Right cardiac atrium (tissue), 5 donors: ENCODE measurements at regions not wholly inside any gene's neighbourhood (a gene's known extent, or its start where the extent isn't known, plus 50 kb on each side); places are given as distances from the start of the nearest gene placed in this dataset.

Experiments used
- ATAC-seq, 2 donors: fragments of 200-7000 bp; cut with Tn5 transposase; one replicate each; pipeline versions ENCODE4 v1.8.0 to v1.9.1; 2020; ENCODE audit warnings: moderate library complexity in 2 of 2, mild to moderate bottlenecking in 1 of 2
- DNase-seq, 3 donors: peaks; one replicate each; pipeline ENCODE4 v3.0.0-alpha.2; 2020
- H3K27ac ChIP-seq: one replicate; pipeline ENCODE4 v1.5.1; 2013; ENCODE audit warnings: mild to moderate bottlenecking, low read length, control low read depth, moderate library complexity
- H3K27me3 ChIP-seq: one replicate; pipeline ENCODE4 v1.6.1; 2013; ENCODE audit not compliant: control insufficient read depth, insufficient read depth
- H3K4me1 ChIP-seq: one replicate; pipeline ENCODE4 v1.6.1; 2013; ENCODE audit warnings: low read length; ENCODE audit not compliant: control insufficient read depth, insufficient read depth
- H3K4me3 ChIP-seq: one replicate; pipeline ENCODE4 v1.5.1; 2013; ENCODE audit warnings: low read length, control low read depth
- H3K9me3 ChIP-seq: one replicate; pipeline ENCODE4 v1.6.1; 2013; ENCODE audit warnings: low read length; ENCODE audit not compliant: control insufficient read depth
- WGBS: extraction: QIAGEN DNeasy Blood & Tissue Kit; methylation state at CpG from one replicate; pipeline ENCODE4 v1.1.7; 2013; 5-methylcytosine and 5-hydroxymethylcytosine counted together
- intact Hi-C, 4 donors: fragments of 100-400 bp; cut with DNase I; formaldehyde crosslinking; loops; one replicate each; pipeline versions ENCODE4 v1.11.0 to v1.14.0; 2022 to 2023
- donor health status: healthy with polysubstance abuse.
- donor health status: DM: no; HTN: yes; CAD: no.
- donor health status: DM: no; HTN: no; CAD: no.
- donor health status: DM: no; HTN: yes; CAD: no; lungs with severe emphysema.
- donor health status: DM: yes; HTN: yes; CAD: no.

DNA sequence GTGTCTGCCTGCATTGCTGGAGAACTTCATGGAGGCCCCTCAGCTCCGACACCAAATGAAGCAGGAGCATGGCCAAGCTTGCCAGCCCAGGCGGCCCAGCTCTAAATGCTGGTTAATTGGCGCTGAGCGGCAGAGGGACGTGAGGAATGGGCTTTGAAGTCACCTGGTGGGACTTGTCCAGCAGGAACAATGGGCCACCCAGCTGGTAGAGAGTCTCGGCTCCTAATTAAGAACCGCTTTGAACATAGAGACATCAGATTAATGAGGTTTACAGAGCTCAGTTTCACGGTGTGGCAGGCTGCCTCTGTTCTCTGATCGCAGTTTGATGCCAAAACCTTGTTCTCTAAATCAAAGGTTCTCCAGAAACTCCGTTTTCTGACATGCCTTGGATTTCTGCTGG is 77.5 kb upstream of the LINGO1 start:
- no peaks in the 10 kb centered on the region for H3K27me3 ChIP-seq
- intact Hi-C loops = loop anchor here in 1 of 4 donors (10.0 kb wide), 1 partner anchor 75 kb away; no protein-coding TSS in a partner anchor
- ATAC-seq (no peak), DNase-seq (no peak)
- H3K4me3 ChIP-seq = no peak overlapping the region
- WGBS = 75% methylated on average over 10 of the region's 10 CpGs
- no peaks in the 10 kb centered on the region for H3K4me1 ChIP-seq
- no peaks in the 10 kb centered on the region for H3K9me3 ChIP-seq
- H3K27ac ChIP-seq = no peak overlapping the region

DNA sequence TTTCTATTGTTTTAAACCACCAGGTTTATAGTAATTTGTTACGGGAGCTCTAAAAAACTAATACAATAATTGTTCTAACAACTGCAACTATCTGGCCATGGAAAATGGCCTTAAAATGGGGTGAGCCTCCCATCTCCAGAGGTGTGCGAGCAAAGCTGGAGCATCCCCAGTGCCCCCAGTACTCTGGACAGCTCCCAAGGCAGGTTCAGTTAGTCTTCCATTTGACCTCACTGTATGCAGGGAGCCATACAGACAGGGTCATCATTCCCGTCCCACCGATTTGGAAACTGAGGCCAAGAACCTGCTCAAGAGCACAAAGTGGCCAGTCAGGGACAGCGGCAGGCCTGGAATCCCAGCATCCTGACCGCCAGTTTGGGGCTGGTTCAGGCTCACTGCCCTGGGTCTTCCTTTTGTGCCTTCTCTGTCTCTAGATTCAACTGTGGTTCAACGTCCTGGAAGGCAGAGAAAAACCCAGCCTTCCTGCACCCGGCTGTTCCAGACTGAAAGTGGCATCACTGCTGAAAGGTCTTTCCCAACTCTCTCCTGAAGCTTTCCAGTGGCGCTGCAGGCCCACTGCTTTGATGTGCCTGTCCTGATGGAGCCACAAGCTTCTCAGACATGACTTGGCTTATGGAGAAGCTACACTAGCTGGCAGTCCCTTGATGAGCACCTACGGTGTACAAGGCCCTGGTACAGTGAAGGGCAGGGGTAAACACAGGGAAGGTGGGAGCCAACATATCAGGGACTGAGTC is 76.6 kb upstream of the LINGO1 start:
- no peaks in the 10 kb centered on the region for H3K4me1 ChIP-seq
- intact Hi-C loops = no loop called here
- 74% methylated on average over 10 of the region's 10 CpGs for WGBS
- H3K27ac ChIP-seq = no peak overlapping the region
- no peaks in the 10 kb centered on the region for H3K27me3 ChIP-seq
- DNase-seq (peak in 1 of 3 donors; percentile 11), ATAC-seq (no peak)
- no peak overlapping the region for H3K4me3 ChIP-seq
- no peaks in the 10 kb centered on the region for H3K9me3 ChIP-seq

DNA sequence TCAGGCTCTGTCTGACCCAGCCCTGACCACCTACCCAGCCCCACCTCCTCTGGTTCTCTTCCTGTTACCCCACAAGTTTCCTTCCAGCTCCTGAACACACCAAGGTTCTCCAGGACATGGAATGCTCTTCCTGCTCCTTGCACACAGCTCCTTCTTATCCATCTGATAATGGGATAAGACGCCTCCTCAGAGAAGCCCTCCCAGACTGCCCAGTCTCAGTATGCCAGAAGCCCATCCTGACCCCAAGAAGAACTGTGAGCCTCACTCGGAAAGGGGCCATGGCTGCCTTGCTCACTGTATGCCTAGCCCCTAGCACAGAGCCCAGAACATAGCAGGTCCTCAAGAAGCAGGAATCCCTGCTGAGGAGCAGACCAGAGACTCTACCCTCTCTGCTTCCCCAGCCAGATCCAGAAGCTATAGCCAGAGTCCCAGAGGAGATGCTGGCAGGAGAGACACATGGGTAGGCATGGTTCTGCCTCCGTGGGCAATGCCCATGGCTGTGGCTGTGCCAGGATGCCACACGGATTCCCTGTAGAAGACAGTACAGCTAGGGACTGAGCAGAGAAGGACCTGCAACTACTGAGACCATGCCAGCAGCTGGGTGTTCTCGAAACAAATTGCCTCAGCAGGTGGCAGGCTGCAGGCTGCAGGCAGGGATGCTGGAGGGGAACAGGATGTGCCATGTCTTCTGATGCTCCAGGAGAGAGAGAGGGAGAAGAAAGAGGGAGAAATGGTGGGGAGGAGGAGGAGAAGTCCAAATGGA is 74.0 kb upstream of the LINGO1 start:
- intact Hi-C loops = no loop called here
- WGBS = 62% methylated on average over 5 of the region's 5 CpGs
- ATAC-seq (no peak), DNase-seq (no peak)
- H3K27me3 ChIP-seq = no peaks in the 10 kb centered on the region
- H3K27ac ChIP-seq = no peak overlapping the region
- H3K4me1 ChIP-seq = no peaks in the 10 kb centered on the region
- no peaks in the 10 kb centered on the region for H3K9me3 ChIP-seq
- H3K4me3 ChIP-seq = no peak overlapping the region

DNA sequence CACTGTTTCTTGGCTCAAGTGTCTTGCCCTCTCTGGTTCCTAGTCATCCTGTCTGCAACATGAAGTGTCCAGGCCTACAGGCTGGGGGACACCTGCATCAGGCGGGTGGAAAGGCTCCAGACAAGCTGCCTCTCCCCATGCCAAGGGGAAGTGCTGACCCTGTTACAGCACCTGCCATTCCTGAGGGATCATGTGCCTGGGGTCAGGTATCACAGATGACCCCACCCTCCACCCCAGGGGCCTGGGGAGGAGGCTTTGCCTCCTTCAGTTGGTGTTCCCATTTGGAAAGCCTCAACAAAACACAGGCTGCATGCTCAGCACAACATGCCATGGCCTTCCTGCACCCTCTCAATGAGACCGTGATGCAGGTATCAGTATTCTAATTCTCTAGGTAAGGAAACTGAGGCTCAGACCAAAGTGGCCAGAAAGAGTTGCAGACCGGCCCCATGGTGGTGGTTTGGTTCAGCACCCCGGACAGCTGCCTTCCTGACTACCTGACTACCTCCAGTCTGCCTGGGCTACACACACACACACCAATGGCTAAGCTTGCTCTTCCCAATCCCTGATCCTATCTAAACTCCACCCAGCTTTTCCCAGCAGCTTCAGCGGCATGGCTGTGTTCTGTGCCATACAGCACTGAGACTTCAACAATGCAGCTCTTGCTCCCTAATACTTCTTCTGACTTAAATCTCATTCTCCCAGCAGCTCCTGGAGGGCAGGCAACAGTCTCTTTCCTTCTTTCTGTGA is 69.7 kb upstream of the LINGO1 start:
- intact Hi-C loops = no loop called here
- Histone ChIP-seq H3K9me3 (no peaks in the 10 kb centered on the region), H3K4me1 (no peaks in the 10 kb centered on the region), H3K27ac (no peak overlapping the region), H3K4me3 (no peak overlapping the region), H3K27me3 (no peaks in the 10 kb centered on the region)
- WGBS = 28% methylated on average over 5 of the region's 5 CpGs
- ATAC-seq (no peak), DNase-seq (no peak)

DNA sequence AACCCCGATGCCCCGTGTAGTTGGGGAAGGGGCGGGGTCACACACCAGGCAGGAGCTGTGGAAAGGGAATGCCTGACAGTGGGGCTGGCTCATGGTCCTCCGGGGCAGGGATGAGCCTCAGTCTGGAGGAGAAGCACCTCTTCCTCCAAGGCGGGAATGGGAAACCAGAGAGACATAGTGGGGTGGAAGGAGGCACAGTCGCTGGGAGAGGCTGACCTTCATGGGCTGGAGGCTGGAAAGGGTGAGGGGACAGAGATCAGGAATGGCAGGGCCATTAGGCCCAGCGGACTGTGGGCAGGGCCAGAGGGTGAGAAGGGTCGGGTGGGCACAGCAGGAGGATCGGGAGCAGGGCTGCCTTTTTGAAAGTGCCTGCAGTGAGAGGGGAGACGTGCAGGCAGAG is 65.8 kb upstream of the LINGO1 start:
- no peak for ATAC-seq
- Histone ChIP-seq H3K27me3 (no peaks in the 10 kb centered on the region), H3K4me3 (no peak overlapping the region), H3K9me3 (no peaks in the 10 kb centered on the region), H3K27ac (no peak overlapping the region), H3K4me1 (no peaks in the 10 kb centered on the region)
- no peak for DNase-seq
- WGBS = 60% methylated on average over 10 of the region's 10 CpGs
- intact Hi-C loops = no loop called here

DNA sequence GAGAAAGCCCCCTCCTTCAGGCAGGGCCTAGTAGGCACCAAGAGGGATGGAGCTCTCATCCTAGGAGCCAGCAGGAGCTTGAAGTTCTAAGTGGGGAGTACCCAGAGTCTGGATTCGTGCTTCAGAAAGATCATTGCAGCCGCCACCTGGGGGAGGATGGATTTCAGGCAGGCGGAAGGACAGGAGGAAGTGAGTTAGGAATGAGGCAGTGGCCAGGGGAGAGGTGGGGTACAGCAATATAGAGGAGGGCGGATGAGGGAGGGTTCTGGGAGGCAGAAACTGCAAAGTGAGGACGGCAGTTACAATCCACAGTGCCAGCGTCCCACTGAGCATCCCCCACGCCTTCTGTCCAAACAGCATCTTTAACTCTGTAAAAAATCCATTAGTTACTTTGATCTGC is 65.2 kb upstream of the LINGO1 start:
- WGBS = 46% methylated on average over 7 of the region's 7 CpGs
- ATAC-seq (no peak), DNase-seq (no peak)
- H3K27me3 ChIP-seq = no peaks in the 10 kb centered on the region
- H3K4me1 ChIP-seq = no peaks in the 10 kb centered on the region
- intact Hi-C loops = no loop called here
- H3K27ac ChIP-seq = no peak overlapping the region
- H3K9me3 ChIP-seq = no peaks in the 10 kb centered on the region
- H3K4me3 ChIP-seq = no peak overlapping the region

DNA sequence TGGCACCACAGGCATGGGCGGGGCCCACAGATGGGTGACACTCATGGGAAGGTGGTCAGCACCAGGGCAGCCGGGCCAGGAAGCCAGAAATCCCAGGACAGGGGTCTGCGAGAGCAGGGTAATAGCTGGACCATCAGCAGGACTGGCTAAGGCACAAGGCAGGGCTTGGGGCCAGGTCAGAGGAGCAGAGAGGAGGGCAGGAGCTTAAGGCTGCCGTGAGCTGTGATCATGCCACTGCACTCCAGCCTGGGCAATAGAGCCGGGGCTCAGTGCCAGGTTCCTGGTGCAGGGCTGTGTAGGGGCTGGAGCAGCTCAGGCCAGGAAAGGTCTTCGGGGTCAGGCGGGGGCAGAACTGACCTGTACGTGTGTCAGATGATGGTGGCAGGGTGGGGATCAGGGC is 64.2 kb upstream of the LINGO1 start:
- WGBS = 71% methylated on average over 8 of the region's 8 CpGs
- Histone ChIP-seq H3K27me3 (no peaks in the 10 kb centered on the region), H3K4me3 (no peak overlapping the region), H3K4me1 (no peaks in the 10 kb centered on the region), H3K9me3 (no peaks in the 10 kb centered on the region), H3K27ac (no peak overlapping the region)
- intact Hi-C loops = no loop called here
- ATAC-seq = peak in 1 of 2 donors; percentile 12
- DNase-seq = no peak

DNA sequence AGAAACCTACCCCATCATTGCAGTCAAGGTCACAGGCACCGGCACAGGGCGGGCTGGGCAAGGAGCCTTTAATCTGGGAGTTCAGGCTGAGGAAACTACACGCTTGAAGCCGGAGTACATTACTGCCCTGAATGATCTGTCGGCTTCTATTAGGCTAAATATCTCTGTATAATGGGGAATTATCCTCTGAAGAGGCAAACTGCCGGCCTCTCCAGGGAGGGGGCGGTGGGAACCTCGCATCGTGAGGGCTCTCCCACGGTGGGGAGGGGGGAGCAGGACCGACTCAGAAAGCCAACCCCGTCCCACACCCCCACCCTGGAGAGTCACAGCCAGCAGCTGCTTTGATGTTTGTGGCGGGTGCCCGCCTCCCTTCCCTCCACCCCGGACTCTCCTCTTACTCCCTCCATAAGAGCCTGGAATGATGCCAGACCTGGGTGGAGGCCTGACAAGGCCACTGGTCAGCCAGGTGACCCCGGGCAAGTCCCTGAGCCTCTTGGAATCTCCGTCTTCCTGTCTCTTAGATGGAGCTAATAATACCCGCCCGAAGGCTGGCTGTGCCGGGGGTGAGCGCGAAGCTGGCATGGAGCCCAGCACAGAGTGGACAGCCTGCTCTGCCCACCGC is 63.4 kb upstream of the LINGO1 start:
- 19% methylated on average over 23 of the region's 23 CpGs for WGBS
- intact Hi-C loops = no loop called here
- ATAC-seq (peak in 1 of 2 donors; percentile 31), DNase-seq (peak in 1 of 3 donors; percentile 63)
- H3K9me3 ChIP-seq = no peaks in the 10 kb centered on the region
- H3K4me1 ChIP-seq = no peaks in the 10 kb centered on the region
- no peak overlapping the region for H3K4me3 ChIP-seq
- H3K27me3 ChIP-seq = no peaks in the 10 kb centered on the region
- H3K27ac ChIP-seq = no peak overlapping the region

DNA sequence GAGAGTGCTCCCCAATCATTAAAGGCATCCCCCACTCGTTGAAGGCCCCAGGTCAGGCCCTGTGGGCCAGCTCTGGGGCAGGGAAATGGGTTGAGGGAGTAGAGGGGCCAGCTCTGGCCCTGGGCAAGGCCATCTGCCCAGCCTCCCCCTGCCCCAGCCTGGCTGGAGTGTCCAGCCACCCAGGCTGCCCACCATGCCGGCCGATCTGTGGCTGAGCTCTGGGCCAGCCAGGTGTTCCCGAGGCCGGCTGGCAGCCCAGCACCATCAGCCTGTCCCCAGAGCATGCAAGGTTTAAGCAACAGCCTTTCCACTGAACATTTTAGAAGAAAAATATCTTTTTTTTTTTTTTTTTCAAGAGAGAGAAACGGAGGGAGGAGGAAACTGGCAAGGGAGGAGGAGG is 62.8 kb upstream of the LINGO1 start:
- H3K9me3 ChIP-seq = no peaks in the 10 kb centered on the region
- H3K27me3 ChIP-seq = no peaks in the 10 kb centered on the region
- intact Hi-C loops = no loop called here
- H3K27ac ChIP-seq = no peak overlapping the region
- ATAC-seq (no peak), DNase-seq (no peak)
- H3K4me1 ChIP-seq = no peaks in the 10 kb centered on the region
- WGBS = 66% methylated on average over 6 of the region's 6 CpGs
- no peak overlapping the region for H3K4me3 ChIP-seq

DNA sequence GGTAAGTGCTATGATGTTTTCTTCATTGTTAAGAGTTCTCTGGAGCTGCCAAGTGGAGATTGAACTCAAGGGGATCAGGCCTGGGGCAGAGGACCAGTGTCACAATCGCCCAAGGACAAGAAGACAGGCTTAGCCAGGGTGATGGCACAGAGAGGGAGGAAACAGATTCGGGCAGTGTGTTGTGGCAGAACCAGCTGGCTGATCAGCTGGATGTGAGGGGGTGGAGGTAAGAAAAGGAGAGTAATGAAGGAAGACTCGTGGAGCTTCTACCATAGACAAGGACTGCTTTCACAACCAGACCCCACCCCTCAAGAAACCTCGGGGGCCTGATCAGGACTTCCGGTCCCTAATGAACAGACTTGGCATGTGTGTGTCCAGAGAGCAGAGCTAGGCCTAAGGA is 60.9 kb upstream of the LINGO1 start:
- ATAC-seq = no peak
- no peaks in the 10 kb centered on the region for H3K4me1 ChIP-seq
- WGBS = 63% methylated on average over 5 of the region's 5 CpGs
- intact Hi-C loops = no loop called here
- H3K27ac ChIP-seq = no peak overlapping the region
- no peak overlapping the region for H3K4me3 ChIP-seq
- no peaks in the 10 kb centered on the region for H3K27me3 ChIP-seq
- H3K9me3 ChIP-seq = no peaks in the 10 kb centered on the region
- DNase-seq = no peak

DNA sequence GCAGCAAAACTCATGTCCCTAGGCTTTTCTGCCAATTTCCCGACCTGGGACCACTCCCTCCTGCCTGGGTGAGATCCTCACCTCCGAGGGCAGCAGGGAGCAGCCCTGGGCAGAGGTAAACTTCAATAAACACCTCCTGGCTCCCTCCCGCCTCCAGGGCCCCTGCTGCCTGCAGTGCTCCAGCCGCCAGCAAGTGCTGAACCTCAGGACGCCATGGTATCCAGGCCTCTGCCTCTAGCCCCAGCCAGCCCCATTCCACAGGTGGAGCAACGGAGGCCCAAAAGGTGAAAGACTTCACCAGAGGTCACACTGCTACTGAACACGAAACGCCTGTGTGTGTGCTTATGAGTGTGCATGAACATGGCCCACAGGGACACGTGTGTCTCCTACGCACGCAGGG is 59.9 kb upstream of the LINGO1 start:
- DNase-seq = no peak
- Histone ChIP-seq H3K9me3 (no peaks in the 10 kb centered on the region), H3K27ac (no peak overlapping the region), H3K27me3 (no peaks in the 10 kb centered on the region), H3K4me3 (no peak overlapping the region), H3K4me1 (no peaks in the 10 kb centered on the region)
- intact Hi-C loops = no loop called here
- whole genome bisulfite sequencing = 65% methylated on average over 11 of the region's 11 CpGs
- no peak for ATAC-seq
